Lower leg skin (tissue), 3 donors: ENCODE measurements at regions not wholly inside any gene's neighbourhood (a gene's known extent, or its start where the extent isn't known, plus 50 kb on each side); places are given as distances from the start of the nearest gene placed in this dataset.

Experiments used
- CTCF ChIP-seq, 3 donors: fragments of 450-650 bp; IDR thresholded peaks; one replicate each; pipeline ENCODE4 v1.5.1; 2016; ENCODE audit warnings: antibody characterized with exemption in 3 of 3, mild to moderate bottlenecking in 3 of 3, moderate library complexity in 2 of 3
- POLR2A ChIP-seq, 2 donors: fragments of 450-650 bp; IDR thresholded peaks; one replicate each; pipeline ENCODE4 v1.6.1; 2016 to 2017; ENCODE audit warnings: antibody characterized with exemption in 2 of 2, mild to moderate bottlenecking in 1 of 2, moderate library complexity in 1 of 2

GRCh38 chr13:74452881-74453280, 318.7 kb upstream of the KLF12 start:
- TF ChIP-seq POLR2A (IDR thresholded peaks at IDR 0.05) = no peak
- no peak for TF ChIP-seq CTCF (IDR thresholded peaks at IDR 0.05)
